Neural cell (in vitro differentiated cells): ENCODE measurements at regions not wholly inside any gene's neighbourhood (a gene's known extent, or its start where the extent isn't known, plus 50 kb on each side); places are given as distances from the start of the nearest gene placed in this dataset.

Source experiments
- CTCF ChIP-seq: fragments of 450-650 bp; IDR thresholded peaks from 2 replicates; pipeline ENCODE4 v1.5.1; 2014; ENCODE audit warnings: antibody characterized with exemption, mild to moderate bottlenecking, moderate library complexity; ENCODE audit not compliant: poor library complexity, severe bottlenecking
- EP300 ChIP-seq: fragments of 450-650 bp; conservative IDR thresholded peaks from 2 replicates; pipeline ENCODE4 v1.6.1; 2014; ENCODE audit warnings: antibody characterized with exemption, mild to moderate bottlenecking, moderate library complexity; ENCODE audit not compliant: poor library complexity, severe bottlenecking
- MXI1 ChIP-seq: fragments of 450-650 bp; conservative IDR thresholded peaks from 2 replicates; pipeline ENCODE4 v1.6.1; 2014; ENCODE audit warnings: antibody characterized with exemption, mild to moderate bottlenecking; ENCODE audit not compliant: poor library complexity, severe bottlenecking
- POLR2AphosphoS5 ChIP-seq: IDR thresholded peaks from 2 replicates; pipeline ENCODE4 v1.6.1; 2012

- TF ChIP-seq CTCF = no peak
- TF ChIP-seq EP300 = no peak
- TF ChIP-seq POLR2AphosphoS5 = no peak
- TF ChIP-seq MXI1 = no peak
Observed at GRCh38 chr10:91740353-91740924, 57.8 kb upstream of the TNKS2 start.
